NT2/D1 (cell line): ENCODE measurements at regions not wholly inside any gene's neighbourhood (a gene's known extent, or its start where the extent isn't known, plus 50 kb on each side); places are given as distances from the start of the nearest gene placed in this dataset.

ENCODE experiments used
- SUZ12 ChIP-seq: IDR thresholded peaks from 2 replicates; pipeline ENCODE4 v1.6.1; 2011; ENCODE audit not compliant: insufficient read length, insufficient read depth; ENCODE audit errors: extremely low read depth
- ZNF274 ChIP-seq: IDR thresholded peaks from 2 replicates; pipeline ENCODE4 v1.6.1; 2011; ENCODE audit warnings: mild to moderate bottlenecking, low read depth, low read length

GRCh38 chr15:77819851-77820728 is 187.4 kb upstream of the LINGO1 start:
- TF ChIP-seq ZNF274 (no peak), SUZ12 (no peak)
